OCI-LY3 (cell line): ENCODE measurements at regions not wholly inside any gene's neighbourhood (a gene's known extent, or its start where the extent isn't known, plus 50 kb on each side); places are given as distances from the start of the nearest gene placed in this dataset.

Experiments
- H2AFZ ChIP-seq: fragments of 200-600, 300-600 bp; shearing (Covaris generic); 2 replicates; pipeline ENCODE4 v1.6.0; 2014; ENCODE audit warnings: antibody characterized with exemption, low read depth, low read length
- H3K27ac ChIP-seq: fragments of 200-600, 300-600 bp; sonication (generic); 2 replicates; pipeline ENCODE4 v1.5.1; 2014; ENCODE audit warnings: mild to moderate bottlenecking, low read length, moderate library complexity, mixed read lengths
- H3K27me3 ChIP-seq: fragments of 200-600, 300-600 bp; sonication (generic); 2 replicates; pipeline ENCODE4 v1.6.1; 2014; ENCODE audit warnings: low read depth, low read length, mixed read lengths
- H3K36me3 ChIP-seq: fragments of 200-600, 300-600 bp; sonication (generic); replicated peaks from 2 replicates; pipeline ENCODE3; 2014; ENCODE audit warnings: low read depth, low read length, mixed read lengths
- H3K4me1 ChIP-seq: fragments of 300-600, 200-600 bp; sonication (generic); 2 replicates; pipeline ENCODE4 v1.6.1; 2014; ENCODE audit warnings: low read length, mixed read lengths
- H3K4me2 ChIP-seq: fragments of 200-600, 300-600 bp; sonication (generic); 2 replicates; pipeline ENCODE4 v1.6.1; 2014; ENCODE audit warnings: low read length, mixed read lengths
- H3K4me3 ChIP-seq: fragments of 300-600, 200-600 bp; sonication (generic); 2 replicates; pipeline ENCODE4 v1.5.1; 2014; ENCODE audit warnings: antibody characterized with exemption, mild to moderate bottlenecking, low read length, moderate library complexity
- H3K79me2 ChIP-seq: fragments of 300-600, 200-600 bp; shearing (Covaris generic); 2 replicates; pipeline ENCODE4 v1.6.1; 2014; ENCODE audit warnings: mild to moderate bottlenecking, low read length, mixed read lengths
- H3K9ac ChIP-seq: fragments of 300-600, 200-600 bp; shearing (Covaris generic); 2 replicates; pipeline ENCODE4 v1.6.0; 2014; ENCODE audit warnings: mild to moderate bottlenecking, low read length, moderate library complexity
- H3K9me3 ChIP-seq: fragments of 200-600, 300-600 bp; shearing (Covaris generic); 2 replicates; pipeline ENCODE4 v1.6.1; 2014; ENCODE audit warnings: low read length, mixed read lengths; ENCODE audit not compliant: insufficient read depth
- H4K20me1 ChIP-seq: fragments of 200-600, 300-600 bp; sonication (generic); 2 replicates; pipeline ENCODE4 v1.6.1; 2016; ENCODE audit warnings: low read length, mixed read lengths; ENCODE audit not compliant: insufficient read depth
- EZH2phosphoT487 ChIP-seq: fragments of 200-600 bp; shearing (Covaris generic); IDR thresholded peaks from 2 replicates; pipeline ENCODE4 v1.6.1; 2018; ENCODE audit warnings: antibody characterized with exemption, mixed run types, low read depth
- TF ChIP-seq, protein P1 (sequence below): fragments of 200-600, 300-600 bp; sonication (generic); IDR thresholded peaks from 2 replicates; pipeline ENCODE4 v1.5.1; 2014; ENCODE audit warnings: antibody characterized with exemption, low read length, low read depth

DNA sequence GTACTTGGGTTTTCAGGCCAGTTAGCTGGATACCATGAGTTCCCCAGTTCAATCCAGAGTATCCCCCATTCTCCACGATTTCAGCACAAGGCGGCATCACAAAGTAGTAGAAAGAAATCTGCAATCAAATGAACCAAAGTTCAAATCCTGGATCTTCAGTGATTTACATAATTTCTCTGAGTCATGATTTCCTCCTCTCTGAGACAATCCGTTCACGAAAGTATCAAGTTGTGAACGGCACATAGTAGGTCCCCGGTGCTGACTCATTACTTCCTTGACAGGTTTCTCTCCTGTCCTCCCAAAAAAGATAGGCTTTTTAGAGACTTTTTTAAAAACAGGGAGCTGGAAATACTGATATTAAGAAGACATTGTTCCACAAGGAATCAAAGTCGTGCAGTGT is 69.1 kb upstream of the AKIP1 start:
- no peak overlapping the region for H3K4me3 ChIP-seq
- H2AFZ ChIP-seq: no peak overlapping the region
- no peaks in the 10 kb centered on the region for H3K79me2 ChIP-seq
- TF ChIP-seq EZH2phosphoT487: no peak
- TF ChIP-seq, protein P1, sequence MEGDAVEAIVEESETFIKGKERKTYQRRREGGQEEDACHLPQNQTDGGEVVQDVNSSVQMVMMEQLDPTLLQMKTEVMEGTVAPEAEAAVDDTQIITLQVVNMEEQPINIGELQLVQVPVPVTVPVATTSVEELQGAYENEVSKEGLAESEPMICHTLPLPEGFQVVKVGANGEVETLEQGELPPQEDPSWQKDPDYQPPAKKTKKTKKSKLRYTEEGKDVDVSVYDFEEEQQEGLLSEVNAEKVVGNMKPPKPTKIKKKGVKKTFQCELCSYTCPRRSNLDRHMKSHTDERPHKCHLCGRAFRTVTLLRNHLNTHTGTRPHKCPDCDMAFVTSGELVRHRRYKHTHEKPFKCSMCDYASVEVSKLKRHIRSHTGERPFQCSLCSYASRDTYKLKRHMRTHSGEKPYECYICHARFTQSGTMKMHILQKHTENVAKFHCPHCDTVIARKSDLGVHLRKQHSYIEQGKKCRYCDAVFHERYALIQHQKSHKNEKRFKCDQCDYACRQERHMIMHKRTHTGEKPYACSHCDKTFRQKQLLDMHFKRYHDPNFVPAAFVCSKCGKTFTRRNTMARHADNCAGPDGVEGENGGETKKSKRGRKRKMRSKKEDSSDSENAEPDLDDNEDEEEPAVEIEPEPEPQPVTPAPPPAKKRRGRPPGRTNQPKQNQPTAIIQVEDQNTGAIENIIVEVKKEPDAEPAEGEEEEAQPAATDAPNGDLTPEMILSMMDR: no peak
- H3K27me3 ChIP-seq: peaks cover under 1% of the 10 kb centered on the region; the same call in 1 of the 2 replicates
- H3K9me3 ChIP-seq: no peaks in the 10 kb centered on the region
- H3K9ac ChIP-seq: no peak overlapping the region
- H3K4me2 ChIP-seq: no peak overlapping the region
- no peaks in the 10 kb centered on the region for H4K20me1 ChIP-seq
- no peak overlapping the region for H3K27ac ChIP-seq
- H3K36me3 ChIP-seq: no peaks in the 10 kb centered on the region
- H3K4me1 ChIP-seq: peaks cover 10% of the 10 kb centered on the region

DNA sequence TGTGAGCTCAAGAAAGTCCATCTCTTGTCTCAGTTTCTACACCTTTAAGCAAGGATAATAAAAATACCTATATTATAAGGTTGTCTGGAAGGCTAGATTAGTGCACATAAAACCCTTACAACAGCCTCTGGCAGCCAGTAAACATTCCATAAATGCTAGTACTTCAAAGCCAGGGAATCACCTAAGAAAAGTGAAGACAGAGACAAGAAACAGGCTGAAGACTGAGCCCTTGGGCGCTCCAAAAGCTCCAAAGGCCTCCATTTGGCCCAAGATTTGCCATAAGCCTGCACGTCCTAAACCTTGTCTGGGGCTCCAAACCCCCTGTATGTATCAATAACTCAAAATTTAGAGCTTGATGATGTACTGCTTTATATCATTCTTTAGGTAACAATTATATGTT is 52.2 kb upstream of the AKIP1 start:
- TF ChIP-seq, protein P1: no peak
- TF ChIP-seq EZH2phosphoT487: no peak
- no peaks in the 10 kb centered on the region for H3K79me2 ChIP-seq

More for the DNA sequence above, 52.2 kb upstream of the AKIP1 start:
- Histone ChIP-seq H3K4me2 (no peak overlapping the region), H3K4me1 (no peaks in the 10 kb centered on the region; the same call in 1 of the 2 replicates), H2AFZ (no peak overlapping the region), H3K36me3 (no peaks in the 10 kb centered on the region), H3K4me3 (no peak overlapping the region), H3K9ac (no peak overlapping the region), H4K20me1 (no peaks in the 10 kb centered on the region), H3K9me3 (no peaks in the 10 kb centered on the region), H3K27ac (no peak overlapping the region), H3K27me3 (no peaks in the 10 kb centered on the region)
